HCT116 (cell line): ENCODE measurements at regions not wholly inside any gene's neighbourhood (a gene's known extent, or its start where the extent isn't known, plus 50 kb on each side); places are given as distances from the start of the nearest gene placed in this dataset.

Experiments
- ATAC-seq: fragments of 200-7000 bp; cut with Tn5 transposase; 2 replicates; pipeline ENCODE4 v1.9.1; 2020; ENCODE audit warnings: mild to moderate bottlenecking, moderate library complexity
- BruUV-seq: library from RNA; stranded (reverse); fragments of 400-500 nt; replicated peaks from 2 replicates; lab custom pipeline; 2021; lab: Mats Ljungman, UMichigan
- CTCF ChIA-PET: fragments of 300-600 bp; sonication (Branson Sonifier 250); formaldehyde crosslinking; loops from one replicate; lab custom pipeline; 2021; ENCODE audit warnings: antibody characterized with exemption; lab: Charles Lee
- POLR2A ChIA-PET: fragments of 300-600, 350-600 bp; sonication (Branson Sonifier 250); formaldehyde crosslinking; loops from one replicate; lab custom pipeline; 2021; ENCODE audit warnings: antibody characterized with exemption; lab: Charles Lee
- RAD21 ChIA-PET, 2 experiments: fragments of 300-600 bp; sonication (Branson Sonifier 250); formaldehyde crosslinking; loops; one replicate each; lab custom pipeline; 2023; ENCODE audit warnings: low total read pairs in 2 of 2; ENCODE audit not compliant: uncharacterized antibody in 2 of 2, unreplicated experiment in 2 of 2, low non-redundant PET in 1 of 2; lab: Charles Lee
- DNase-seq: peaks from one replicate; pipeline ENCODE4 v3.0.0-alpha.2; 2010; ENCODE audit warnings: low read depth, low spot score
- H2AFZ ChIP-seq: fragments of 200-600 bp; shearing (Covaris generic), sonication (generic); 2 replicates; pipeline ENCODE4 v1.6.1; 2017; ENCODE audit warnings: low read depth, mixed run types, mixed read lengths, antibody characterized with exemption, low read length; ENCODE audit not compliant: poor library complexity, severe bottlenecking
- H3K27ac ChIP-seq: 2 replicates; pipeline ENCODE4 v1.5.1; 2012; ENCODE audit warnings: low read depth, low read length
- H3K27me3 ChIP-seq: fragments of 200-600 bp; sonication (generic); 2 replicates; pipeline ENCODE4 v1.6.1; 2016; ENCODE audit warnings: mixed run types, low read length, mixed read lengths; ENCODE audit not compliant: insufficient read depth
- H3K36me3 ChIP-seq, 2 experiments: fragments of 200-500 bp in 1 of 2; fragments of 200-600 bp in 1 of 2; sonication (Bioruptor generic) in 1 of 2; sonication (generic) in 1 of 2; 2 replicates each; pipeline versions ENCODE4 v1.5.1 to v1.6.1; 2014 to 2016; ENCODE audit warnings: low read length in 2 of 2, inconsistent platforms in 1 of 2, mixed read lengths in 1 of 2, mixed run types in 1 of 2; ENCODE audit not compliant: insufficient read depth in 2 of 2, control insufficient read depth in 1 of 2
- H3K4me1 ChIP-seq, 2 experiments: fragments of 200-600 bp in 1 of 2; sonication (generic) in 1 of 2; 2 replicates each; pipeline versions ENCODE4 v1.5.1 to v1.6.1; 2012 to 2017; ENCODE audit warnings: low read length in 2 of 2, inconsistent platforms in 1 of 2, mild to moderate bottlenecking in 1 of 2, mixed read lengths in 1 of 2, mixed run types in 1 of 2, moderate library complexity in 1 of 2; ENCODE audit not compliant: insufficient read depth in 2 of 2, control insufficient read depth in 1 of 2
- H3K4me2 ChIP-seq: fragments of 200-600 bp; sonication (generic); 2 replicates; pipeline ENCODE4 v1.6.1; 2017; ENCODE audit warnings: mixed run types, low read length, mixed read lengths
- H3K4me3 ChIP-seq, 2 experiments: fragments of 200-600 bp in 1 of 2; sonication (generic) in 1 of 2; replicated peaks in 1 of 2; 2 replicates each; pipeline ENCODE4 v1.5.1; 2011 to 2016; ENCODE audit warnings: low read length in 2 of 2, control low read depth in 1 of 2, low read depth in 1 of 2, mild to moderate bottlenecking in 1 of 2, mixed read lengths in 1 of 2, mixed run types in 1 of 2
- H3K79me2 ChIP-seq: fragments of 200-600 bp; sonication (generic); 2 replicates; pipeline ENCODE4 v1.6.1; 2017; ENCODE audit warnings: mild to moderate bottlenecking, mixed run types, low read length, moderate library complexity, mixed read lengths; ENCODE audit not compliant: insufficient read depth
- H3K9ac ChIP-seq: fragments of 200-600 bp; sonication (generic); 2 replicates; pipeline ENCODE4 v1.6.1; 2016; ENCODE audit warnings: low read length, mixed read lengths
- H3K9me2 ChIP-seq: fragments of 200-600 bp; sonication (generic), shearing (Covaris generic); 2 replicates; pipeline ENCODE4 v1.6.1; 2017; ENCODE audit warnings: mixed run types, mild to moderate bottlenecking, moderate library complexity; ENCODE audit not compliant: insufficient read depth
- H3K9me3 ChIP-seq, 2 experiments: fragments of 200-500 bp in 1 of 2; fragments of 200-600 bp in 1 of 2; sonication (Bioruptor generic) in 1 of 2; sonication (generic) in 1 of 2; 2 replicates each; pipeline ENCODE4 v1.6.1; 2014 to 2017; ENCODE audit warnings: low read length in 2 of 2, mixed read lengths in 2 of 2, inconsistent platforms in 1 of 2, low read depth in 1 of 2, mild to moderate bottlenecking in 1 of 2, mixed run types in 1 of 2, moderate library complexity in 1 of 2; ENCODE audit not compliant: control insufficient read depth in 1 of 2, insufficient read depth in 1 of 2
- H4K20me1 ChIP-seq: fragments of 200-600 bp; sonication (generic), shearing (Covaris generic); 2 replicates; pipeline ENCODE4 v1.6.1; 2017; ENCODE audit warnings: mixed run types, mild to moderate bottlenecking, moderate library complexity; ENCODE audit not compliant: insufficient read depth
- ATF3 ChIP-seq: IDR thresholded peaks from 2 replicates; pipeline ENCODE4 v1.6.1; 2012
- CBX3 ChIP-seq: IDR thresholded peaks from 2 replicates; pipeline ENCODE4 v1.6.1; 2012; ENCODE audit warnings: low read depth
- CEBPB ChIP-seq: IDR thresholded peaks from 2 replicates; pipeline ENCODE4 v1.6.1; 2012; ENCODE audit warnings: low read depth
- EGR1 ChIP-seq: IDR thresholded peaks from 2 replicates; pipeline ENCODE4 v1.6.1; 2012; ENCODE audit warnings: low read depth
- ELF1 ChIP-seq: IDR thresholded peaks from 2 replicates; pipeline ENCODE4 v1.6.1; 2012; ENCODE audit warnings: low read depth, borderline replicate concordance
- EZH2 ChIP-seq: fragments of 200-600 bp; sonication (generic); IDR thresholded peaks from 2 replicates; pipeline ENCODE4 v1.6.1; 2017; ENCODE audit warnings: antibody characterized with exemption, mixed run types
- FOSL1 ChIP-seq: IDR thresholded peaks from 2 replicates; pipeline ENCODE4 v1.6.1; 2012; ENCODE audit warnings: low read depth
- JUND ChIP-seq: IDR thresholded peaks from 2 replicates; pipeline ENCODE4 v1.6.1; 2012
- MAX ChIP-seq: IDR thresholded peaks from 2 replicates; pipeline ENCODE4 v1.6.1; 2012
- POLR2AphosphoS5 ChIP-seq: IDR thresholded peaks from 2 replicates; pipeline ENCODE4 v1.6.1; 2011; ENCODE audit warnings: mild to moderate bottlenecking, low read depth, low read length, moderate library complexity
- RAD21 ChIP-seq: IDR thresholded peaks from 2 replicates; pipeline ENCODE4 v1.6.1; 2012; ENCODE audit warnings: low read depth, mild to moderate bottlenecking
- REST ChIP-seq: IDR thresholded peaks from 2 replicates; pipeline ENCODE4 v1.6.1; 2012; ENCODE audit warnings: low read depth
- SIN3A ChIP-seq: IDR thresholded peaks from 2 replicates; pipeline ENCODE4 v1.6.1; 2012; ENCODE audit warnings: low read depth
- SP1 ChIP-seq: IDR thresholded peaks from 2 replicates; pipeline ENCODE4 v1.6.1; 2012; ENCODE audit warnings: low read depth
- SRF ChIP-seq: IDR thresholded peaks from 2 replicates; pipeline ENCODE4 v1.6.1; 2012; ENCODE audit warnings: low read depth
- TCF7L2 ChIP-seq: IDR thresholded peaks from 2 replicates; pipeline ENCODE4 v1.7.0; 2011; ENCODE audit warnings: borderline replicate concordance, inconsistent platforms; ENCODE audit not compliant: insufficient read depth, insufficient read length; ENCODE audit errors: extremely low read depth
- YY1 ChIP-seq: IDR thresholded peaks from 2 replicates; pipeline ENCODE4 v1.6.1; 2011; ENCODE audit warnings: low read length, low read depth, moderate library complexity, mild to moderate bottlenecking; ENCODE audit not compliant: insufficient replicate concordance; ENCODE audit errors: extremely low read depth
- ZBTB33 ChIP-seq: IDR thresholded peaks from 2 replicates; pipeline ENCODE4 v1.6.1; 2011; ENCODE audit warnings: mild to moderate bottlenecking, low read length, moderate library complexity; ENCODE audit not compliant: insufficient replicate concordance; ENCODE audit errors: extremely low read depth
- intact Hi-C: fragments of 100-400 bp; cut with micrococcal nuclease; formaldehyde crosslinking; loops from 2 replicates; pipeline ENCODE4 v1.10.0; 2022

- H3K4me1 ChIP-seq = no peaks in the 10 kb centered on the region
- TF ChIP-seq EZH2 (no peak), SIN3A (no peak), SRF (no peak), EGR1 (no peak), CBX3 (no peak), SP1 (no peak), ELF1 (no peak), MAX (no peak), POLR2AphosphoS5 (no peak), YY1 (no peak), REST (no peak), RAD21 (no peak), CEBPB (no peak), TCF7L2 (no peak), FOSL1 (no peak), JUND (no peak), ZBTB33 (no peak), ATF3 (no peak)
- no peaks in the 10 kb centered on the region for H3K79me2 ChIP-seq
- H4K20me1 ChIP-seq = no peaks in the 10 kb centered on the region
- ChIA-PET CTCF (no interaction called here), RAD21 (no interaction called here), POLR2A (no interaction called here)
- no peaks in the 10 kb centered on the region for H3K9me2 ChIP-seq
- intact Hi-C loops = no loop called here
- H3K9me3 ChIP-seq = no peaks in the 10 kb centered on the region
- no TSS peak for BruUV-seq
- no peaks in the 10 kb centered on the region for H3K36me3 ChIP-seq
- H3K4me3 ChIP-seq = no peak overlapping the region
- H3K27ac ChIP-seq = no peak overlapping the region
- ATAC-seq (no peak), DNase-seq (no peak)
- no peak overlapping the region for H2AFZ ChIP-seq
- H3K27me3 ChIP-seq = no peaks in the 10 kb centered on the region
- no peak overlapping the region for H3K4me2 ChIP-seq
- no peak overlapping the region for H3K9ac ChIP-seq
These were observed 112.4 kb upstream of the ARHGAP24 start for GRCh38 chr4:85362550-85362949.
